ENCODE measurements at regions not wholly inside any gene's neighbourhood (a gene's known extent, or its start where the extent isn't known, plus 50 kb on each side); places are given as distances from the start of the nearest gene placed in this dataset.

DNA sequence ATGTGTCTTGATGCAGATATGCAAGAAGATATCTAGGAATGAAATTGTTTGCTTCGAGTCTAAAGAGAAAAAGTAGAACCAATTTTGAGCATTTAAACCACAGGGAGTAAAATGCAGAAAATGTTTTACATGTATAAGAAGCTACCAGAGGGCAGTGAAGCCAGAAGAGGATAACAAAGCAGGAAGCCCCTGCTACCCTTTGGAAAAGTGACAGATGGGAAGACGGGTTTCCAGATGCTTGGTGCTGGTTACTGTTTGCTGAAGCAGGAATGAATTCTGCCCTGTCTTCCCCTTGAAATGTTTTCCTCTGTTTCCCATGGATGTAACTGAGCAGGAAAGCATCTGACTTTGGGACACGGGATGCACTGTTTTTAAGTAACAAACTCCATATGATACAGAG, 822.2 kb downstream of the MRPL39 start:
- intact Hi-C loops (cut with DNase I; ENCODE audit: low total_unique reads), result no loop called here
- Histone ChIP-seq H3K4me1 (no peaks in the 10 kb centered on the region), H3K4me3 (no peak overlapping the region), H3K36me3 (no peaks in the 10 kb centered on the region), H3K27me3 (no peaks in the 10 kb centered on the region), H3K9me3 (no peaks in the 10 kb centered on the region), H3K27ac (no peak overlapping the region)
- TF ChIP-seq EP300 (IDR thresholded peaks at IDR 0.05; ENCODE audit: low read depth) (no peak), POLR2AphosphoS5 (IDR thresholded peaks at IDR 0.05) (no peak)
- TF ChIP-seq, protein P1, sequence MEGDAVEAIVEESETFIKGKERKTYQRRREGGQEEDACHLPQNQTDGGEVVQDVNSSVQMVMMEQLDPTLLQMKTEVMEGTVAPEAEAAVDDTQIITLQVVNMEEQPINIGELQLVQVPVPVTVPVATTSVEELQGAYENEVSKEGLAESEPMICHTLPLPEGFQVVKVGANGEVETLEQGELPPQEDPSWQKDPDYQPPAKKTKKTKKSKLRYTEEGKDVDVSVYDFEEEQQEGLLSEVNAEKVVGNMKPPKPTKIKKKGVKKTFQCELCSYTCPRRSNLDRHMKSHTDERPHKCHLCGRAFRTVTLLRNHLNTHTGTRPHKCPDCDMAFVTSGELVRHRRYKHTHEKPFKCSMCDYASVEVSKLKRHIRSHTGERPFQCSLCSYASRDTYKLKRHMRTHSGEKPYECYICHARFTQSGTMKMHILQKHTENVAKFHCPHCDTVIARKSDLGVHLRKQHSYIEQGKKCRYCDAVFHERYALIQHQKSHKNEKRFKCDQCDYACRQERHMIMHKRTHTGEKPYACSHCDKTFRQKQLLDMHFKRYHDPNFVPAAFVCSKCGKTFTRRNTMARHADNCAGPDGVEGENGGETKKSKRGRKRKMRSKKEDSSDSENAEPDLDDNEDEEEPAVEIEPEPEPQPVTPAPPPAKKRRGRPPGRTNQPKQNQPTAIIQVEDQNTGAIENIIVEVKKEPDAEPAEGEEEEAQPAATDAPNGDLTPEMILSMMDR (IDR thresholded peaks at IDR 0.05), result no peak
- no peak for DNase-seq
- 30 to 40% methylated on average over 3 of the region's 3 CpGs for WGBS, 2 donors (ENCODE audit: low coverage in 1 of 2)
- in situ Hi-C loops (cut with MboI; ENCODE audit: low pct_ligation_motif_present in 1 of 4, low pct_unique_long_range_greater_than_20kb in 1 of 4, low sequenced_read_pairs in 3 of 4), result loop anchor here in 1 of 4 donors (25.0 kb wide), 1 partner anchor 98 kb away; no protein-coding TSS in a partner anchor

DNA sequence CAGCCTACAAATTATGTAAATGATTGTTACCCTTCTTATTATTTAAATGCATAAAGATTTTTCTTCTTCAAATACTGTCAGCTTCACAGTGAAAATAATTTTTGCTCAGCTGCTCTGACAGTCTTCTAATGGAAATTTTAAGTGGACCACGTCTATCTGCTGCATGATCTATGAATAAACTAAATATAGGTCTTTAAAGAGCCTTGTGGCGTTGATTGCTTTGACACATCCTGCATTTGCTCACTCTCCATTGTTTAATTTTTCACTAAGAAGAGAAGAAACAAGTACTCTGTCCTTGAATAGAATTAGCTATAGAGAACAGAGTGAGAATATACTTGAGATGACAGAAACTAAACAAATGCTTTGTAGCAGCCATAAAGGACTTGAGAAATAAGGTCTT, 826.1 kb downstream of the MRPL39 start:
- TF ChIP-seq, protein P1 (IDR thresholded peaks at IDR 0.05), result no peak
- TF ChIP-seq EP300 (IDR thresholded peaks at IDR 0.05; ENCODE audit: low read depth) (no peak), POLR2A (IDR thresholded peaks at IDR 0.05) (no peak), POLR2AphosphoS5 (IDR thresholded peaks at IDR 0.05) (no peak)
- in situ Hi-C loops (cut with MboI; ENCODE audit: low pct_ligation_motif_present in 1 of 4, low pct_unique_long_range_greater_than_20kb in 1 of 4, low sequenced_read_pairs in 3 of 4) (loop anchor here in 1 of 4 donors (25.0 kb wide), 1 partner anchor 94 kb away; no protein-coding TSS in a partner anchor), intact Hi-C loops (cut with DNase I; ENCODE audit: low total_unique reads) (no loop called here)
- no peak overlapping the region for H3K27ac ChIP-seq
- DNase-seq, result no peak
- WGBS, 2 donors (ENCODE audit: low coverage in 1 of 2), result 36 to 42% methylated on average over 2 of the region's 2 CpGs
- H3K36me3 ChIP-seq, result no peaks in the 10 kb centered on the region
- no peaks in the 10 kb centered on the region for H3K9me3 ChIP-seq
- no peaks in the 10 kb centered on the region for H3K27me3 ChIP-seq
- no peaks in the 10 kb centered on the region for H3K4me1 ChIP-seq
- no peak overlapping the region for H3K4me3 ChIP-seq

DNA sequence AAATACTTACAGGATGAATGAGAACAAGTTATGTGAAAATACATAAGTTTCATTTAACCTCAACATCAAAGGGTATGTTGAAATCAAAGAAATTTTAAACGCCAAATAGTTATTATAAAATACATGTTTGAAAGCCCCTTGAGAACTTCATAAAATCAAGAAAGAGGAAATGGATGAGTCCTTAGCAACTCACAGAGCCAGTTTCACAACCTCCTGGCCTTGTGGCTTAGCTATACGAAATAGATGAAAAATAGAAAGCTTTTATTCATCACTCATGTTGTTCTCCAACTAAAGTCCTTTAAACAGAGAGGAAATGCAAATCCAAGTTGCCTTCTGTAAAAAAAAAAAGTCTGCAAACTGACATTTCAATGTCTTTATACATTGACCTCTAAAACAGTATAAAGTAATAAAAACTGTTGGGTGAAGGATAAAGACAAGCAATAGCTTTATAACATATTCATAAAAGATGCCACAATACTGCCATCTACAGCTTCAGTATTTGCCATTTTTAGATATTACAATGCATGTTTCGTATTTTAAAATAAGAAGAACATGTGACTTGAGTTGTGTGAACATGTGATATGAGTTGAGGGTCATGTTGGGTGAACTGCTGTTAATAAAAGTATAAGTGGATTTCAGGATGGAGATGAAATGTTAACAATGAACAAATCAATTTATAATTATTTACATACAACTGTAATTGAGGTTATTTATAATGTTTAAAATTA, 847.8 kb downstream of the MRPL39 start:
- H3K4me1 ChIP-seq, result no peaks in the 10 kb centered on the region
- in situ Hi-C loops (cut with MboI; ENCODE audit: low pct_ligation_motif_present in 1 of 4, low pct_unique_long_range_greater_than_20kb in 1 of 4, low sequenced_read_pairs in 3 of 4) (no loop called here), intact Hi-C loops (cut with DNase I; ENCODE audit: low total_unique reads) (no loop called here)
- no peak overlapping the region for H3K27ac ChIP-seq
- H3K4me3 ChIP-seq, result no peak overlapping the region
- H3K9me3 ChIP-seq, result no peaks in the 10 kb centered on the region
- DNase-seq, result no peak
- 38 to 40% methylated on average over 3 of the region's 3 CpGs for WGBS, 2 donors (ENCODE audit: low coverage in 1 of 2)
- TF ChIP-seq EP300 (IDR thresholded peaks at IDR 0.05; ENCODE audit: low read depth) (no peak), POLR2AphosphoS5 (IDR thresholded peaks at IDR 0.05) (no peak), POLR2A (IDR thresholded peaks at IDR 0.05) (no peak)
- TF ChIP-seq, protein P1 (IDR thresholded peaks at IDR 0.05), result no peak
- H3K36me3 ChIP-seq, result no peaks in the 10 kb centered on the region
- H3K27me3 ChIP-seq, result no peaks in the 10 kb centered on the region

DNA sequence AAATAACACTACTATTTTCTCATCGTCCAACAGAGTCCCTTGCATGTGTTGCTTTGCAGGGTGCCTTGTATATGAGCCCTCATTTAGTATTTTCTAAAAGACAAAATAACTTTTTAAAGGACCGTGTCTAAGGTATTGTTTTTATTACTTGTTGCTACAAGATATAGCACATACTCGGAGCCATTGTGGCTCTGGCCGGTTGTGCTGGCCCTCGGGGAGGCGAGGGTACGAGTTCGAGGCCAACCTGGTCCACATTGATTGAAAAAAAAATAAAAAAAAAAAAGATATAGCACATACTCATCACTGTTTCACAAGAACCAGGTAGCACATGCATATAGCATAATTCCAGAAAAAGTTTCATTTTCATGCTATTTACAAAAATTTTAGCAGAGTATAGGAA, 869.2 kb downstream of the MRPL39 start:
- Histone ChIP-seq H3K27ac (no peak overlapping the region), H3K27me3 (no peaks in the 10 kb centered on the region), H3K4me3 (no peak overlapping the region), H3K9me3 (peaks cover 0 to 3% of the 10 kb centered on the region in 2 donors), H3K4me1 (no peaks in the 10 kb centered on the region), H3K36me3 (no peaks in the 10 kb centered on the region)
- intact Hi-C loops (cut with DNase I; ENCODE audit: low total_unique reads) (no loop called here), in situ Hi-C loops (cut with MboI; ENCODE audit: low pct_ligation_motif_present in 1 of 4, low pct_unique_long_range_greater_than_20kb in 1 of 4, low sequenced_read_pairs in 3 of 4) (no loop called here)
- DNase-seq, result no peak
- WGBS, 2 donors (ENCODE audit: low coverage in 1 of 2), result 73 to 88% methylated on average over 8 of the region's 8 CpGs
- TF ChIP-seq, protein P1 (IDR thresholded peaks at IDR 0.05), result no peak
- TF ChIP-seq POLR2AphosphoS5 (IDR thresholded peaks at IDR 0.05) (no peak), EP300 (IDR thresholded peaks at IDR 0.05; ENCODE audit: low read depth) (no peak), POLR2A (IDR thresholded peaks at IDR 0.05) (no peak)

Data from transverse colon (tissue), 4 donors.